Transverse colon (tissue), 4 donors: ENCODE measurements at regions not wholly inside any gene's neighbourhood (a gene's known extent, or its start where the extent isn't known, plus 50 kb on each side); places are given as distances from the start of the nearest gene placed in this dataset.

Experiments
- DNase-seq: peaks from one replicate; pipeline ENCODE4 v3.0.0-alpha.2; 2019
- H3K27ac ChIP-seq, 4 donors: fragments of 200-600 bp; sonication (generic); 2 replicates each; pipeline ENCODE4 v1.5.1; 2016 to 2018; ENCODE audit warnings: inconsistent platforms in 4 of 4
- H3K27me3 ChIP-seq: fragments of 200-600 bp; sonication (generic); 2 replicates; pipeline ENCODE4 v1.5.1; 2017; ENCODE audit warnings: inconsistent platforms
- H3K36me3 ChIP-seq, 4 donors: fragments of 200-600 bp; sonication (generic); 2 replicates each; pipeline ENCODE4 v1.5.1; 2017 to 2019; ENCODE audit warnings: inconsistent platforms in 4 of 4
- H3K4me1 ChIP-seq, 4 donors: fragments of 200-600 bp; sonication (generic); 2 replicates each; pipeline ENCODE4 v1.5.1; 2017 to 2020; ENCODE audit warnings: inconsistent platforms in 4 of 4
- H3K4me3 ChIP-seq, 4 donors: fragments of 200-600 bp; sonication (generic); 1 replicate in 1 of 4; 2 replicates in 3 of 4; pipeline versions ENCODE4 v1.5.1 to v1.6.1; 2017 to 2019; ENCODE audit warnings: inconsistent platforms in 4 of 4
- H3K9me3 ChIP-seq, 2 donors: fragments of 200-600 bp; sonication (generic); 2 replicates each; pipeline ENCODE4 v1.5.1; 2017 to 2019; ENCODE audit warnings: inconsistent platforms in 2 of 2
- EP300 ChIP-seq: sonication (generic); formaldehyde crosslinking; IDR thresholded peaks from one replicate; pipeline ENCODE4 v1.6.1; 2017; ENCODE audit warnings: antibody characterized with exemption, low read depth
- POLR2A ChIP-seq: fragments of 450-650 bp; IDR thresholded peaks from one replicate; pipeline ENCODE4 v1.6.1; 2016; ENCODE audit warnings: antibody characterized with exemption, mild to moderate bottlenecking, moderate library complexity
- POLR2AphosphoS5 ChIP-seq, 3 donors: sonication (generic); formaldehyde crosslinking; IDR thresholded peaks; one replicate each; pipeline ENCODE4 v1.6.1; 2016; ENCODE audit warnings: antibody characterized with exemption in 3 of 3
- WGBS, 2 donors: methylation state at CpG; one replicate each; pipeline ENCODE4 v1.1.5; 2018; ENCODE audit warnings: low coverage in 1 of 2; 5-methylcytosine and 5-hydroxymethylcytosine counted together
- in situ Hi-C, 4 donors: fragments of 200-750 bp; cut with MboI; loops; one replicate each; pipeline versions ENCODE4 v1.15.0 to v1.15.1; 2017; ENCODE audit warnings: low sequenced_read_pairs in 3 of 4, low pct_ligation_motif_present in 1 of 4, low pct_unique_long_range_greater_than_20kb in 1 of 4
- intact Hi-C: fragments of 100-400 bp; cut with DNase I; formaldehyde crosslinking; loops from one replicate; pipeline ENCODE4 v1.15.1; 2023; ENCODE audit warnings: low total_unique reads
- TF ChIP-seq, protein P1 (sequence below), 5 experiments: fragments of 200-600 bp in 3 of 5; fragments of 450-650 bp in 2 of 5; sonication (generic) in 3 of 5; IDR thresholded peaks; 1 replicate in 2 of 5; 2 replicates in 3 of 5; pipeline ENCODE4 v1.5.1; 2016 to 2017; ENCODE audit warnings: antibody characterized with exemption in 5 of 5, inconsistent platforms in 3 of 5, mild to moderate bottlenecking in 2 of 5, moderate library complexity in 1 of 5

DNA sequence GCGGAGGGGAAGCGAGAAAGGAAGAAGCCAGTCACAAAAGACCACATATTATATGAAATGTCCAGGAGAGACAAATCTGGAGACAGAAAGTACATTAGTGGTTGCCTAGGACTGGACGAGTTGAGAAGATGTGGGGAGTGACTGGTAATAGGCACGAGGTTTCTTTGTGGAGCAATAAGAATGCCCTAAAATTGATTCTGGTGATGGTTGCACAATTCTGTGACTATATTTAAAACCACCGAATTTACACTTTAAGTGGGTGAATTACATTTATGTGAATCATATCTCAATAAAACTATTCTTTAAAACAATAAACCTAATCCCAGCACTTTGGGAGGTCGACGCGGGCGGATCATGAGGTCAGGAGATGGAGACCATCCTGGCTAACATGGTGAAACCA is 63.1 kb downstream of the ZNF281 start:
- in situ Hi-C loops (no loop called here), intact Hi-C loops (no loop called here)
- Histone ChIP-seq H3K27me3 (no peaks in the 10 kb centered on the region), H3K4me1 (peaks cover 0 to 5% (median 2%) of the 10 kb centered on the region in 4 donors), H3K36me3 (no peaks in the 10 kb centered on the region), H3K4me3 (no peak overlapping the region), H3K27ac (no peak overlapping the region), H3K9me3 (no peaks in the 10 kb centered on the region)
- TF ChIP-seq, protein P1, sequence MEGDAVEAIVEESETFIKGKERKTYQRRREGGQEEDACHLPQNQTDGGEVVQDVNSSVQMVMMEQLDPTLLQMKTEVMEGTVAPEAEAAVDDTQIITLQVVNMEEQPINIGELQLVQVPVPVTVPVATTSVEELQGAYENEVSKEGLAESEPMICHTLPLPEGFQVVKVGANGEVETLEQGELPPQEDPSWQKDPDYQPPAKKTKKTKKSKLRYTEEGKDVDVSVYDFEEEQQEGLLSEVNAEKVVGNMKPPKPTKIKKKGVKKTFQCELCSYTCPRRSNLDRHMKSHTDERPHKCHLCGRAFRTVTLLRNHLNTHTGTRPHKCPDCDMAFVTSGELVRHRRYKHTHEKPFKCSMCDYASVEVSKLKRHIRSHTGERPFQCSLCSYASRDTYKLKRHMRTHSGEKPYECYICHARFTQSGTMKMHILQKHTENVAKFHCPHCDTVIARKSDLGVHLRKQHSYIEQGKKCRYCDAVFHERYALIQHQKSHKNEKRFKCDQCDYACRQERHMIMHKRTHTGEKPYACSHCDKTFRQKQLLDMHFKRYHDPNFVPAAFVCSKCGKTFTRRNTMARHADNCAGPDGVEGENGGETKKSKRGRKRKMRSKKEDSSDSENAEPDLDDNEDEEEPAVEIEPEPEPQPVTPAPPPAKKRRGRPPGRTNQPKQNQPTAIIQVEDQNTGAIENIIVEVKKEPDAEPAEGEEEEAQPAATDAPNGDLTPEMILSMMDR (IDR thresholded peaks at IDR 0.05) = no peak
- TF ChIP-seq EP300 = no peak
- no peak for TF ChIP-seq POLR2A
- no peak for TF ChIP-seq POLR2AphosphoS5 (IDR thresholded peaks at IDR 0.05)
- 83 to 84% methylated on average over 7 to 9 of the region's 9 CpGs for WGBS, 2 donors
- no peak for DNase-seq

DNA sequence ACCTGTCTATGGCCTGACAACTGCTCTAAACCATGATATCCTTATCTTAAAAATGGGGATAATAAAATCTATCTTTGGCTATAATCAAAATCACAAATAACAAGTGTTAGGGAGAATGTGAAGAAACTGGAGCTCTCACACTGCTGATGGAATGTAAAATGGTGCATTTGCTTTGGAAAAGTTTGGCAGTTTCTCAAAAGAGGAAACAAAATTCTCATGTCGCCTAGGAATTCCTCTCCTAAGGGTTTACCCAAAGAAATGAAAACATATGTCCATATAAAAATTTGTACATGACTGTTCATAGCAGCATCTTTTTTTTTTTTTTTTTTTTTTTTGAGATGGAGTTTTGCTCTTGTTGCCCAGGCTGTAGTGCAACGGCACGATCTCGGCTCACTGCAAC is 64.3 kb downstream of the ZNF281 start:
- 80 to 94% methylated on average over 1 to 4 of the region's 4 CpGs for WGBS, 2 donors
- no peaks in the 10 kb centered on the region for H3K36me3 ChIP-seq
- no peaks in the 10 kb centered on the region for H3K27me3 ChIP-seq
- no peak for DNase-seq
- in situ Hi-C loops = no loop called here
- no peak overlapping the region for H3K27ac ChIP-seq
- H3K4me1 ChIP-seq = no peaks in the 10 kb centered on the region
- TF ChIP-seq POLR2A (no peak), POLR2AphosphoS5 (IDR thresholded peaks at IDR 0.05) (no peak), EP300 (no peak)
- TF ChIP-seq, protein P1 (IDR thresholded peaks at IDR 0.05) = no peak
- no peaks in the 10 kb centered on the region for H3K9me3 ChIP-seq
- no peak overlapping the region for H3K4me3 ChIP-seq
- intact Hi-C loops = no loop called here

DNA sequence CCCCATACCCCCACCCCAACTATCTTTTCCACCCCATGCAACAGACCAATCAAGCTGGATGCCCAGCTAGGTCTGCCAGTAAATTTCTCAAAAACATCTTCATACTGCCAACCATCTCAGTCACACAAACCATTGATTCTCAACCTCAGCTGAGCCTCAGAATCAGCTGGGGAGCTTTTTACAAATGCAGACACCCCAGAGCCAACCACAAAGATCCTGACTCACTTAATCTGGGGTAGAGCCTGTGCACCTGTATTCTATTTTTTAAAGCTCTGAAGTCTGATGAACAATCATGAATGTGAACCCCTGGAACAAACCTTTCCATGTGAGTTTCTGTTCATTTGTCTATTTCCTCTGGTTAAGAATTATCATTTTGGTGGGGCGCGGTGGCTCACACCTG is 66.0 kb downstream of the ZNF281 start:
- Histone ChIP-seq H3K4me3 (no peak overlapping the region), H3K27ac (no peak overlapping the region), H3K4me1 (no peaks in the 10 kb centered on the region), H3K27me3 (no peaks in the 10 kb centered on the region), H3K36me3 (no peaks in the 10 kb centered on the region), H3K9me3 (no peaks in the 10 kb centered on the region)
- intact Hi-C loops = no loop called here
- DNase-seq = no peak
- WGBS, 2 donors = 100% methylated on average over 2 of the region's 2 CpGs; no CpG with 5 or more reads in 1 of the 2 donors
- TF ChIP-seq EP300 (no peak), POLR2A (no peak), POLR2AphosphoS5 (IDR thresholded peaks at IDR 0.05) (no peak)
- TF ChIP-seq, protein P1 (IDR thresholded peaks at IDR 0.05) = no peak
- in situ Hi-C loops = no loop called here

- intact Hi-C loops (no loop called here), in situ Hi-C loops (no loop called here)
- DNase-seq = no peak
- WGBS, 2 donors = 79 to 83% methylated on average over 5 of the region's 5 CpGs
- no peaks in the 10 kb centered on the region for H3K36me3 ChIP-seq
- H3K4me3 ChIP-seq = no peak overlapping the region
- H3K27me3 ChIP-seq = no peaks in the 10 kb centered on the region
- TF ChIP-seq EP300 (no peak), POLR2A (no peak), POLR2AphosphoS5 (IDR thresholded peaks at IDR 0.05) (no peak)
- TF ChIP-seq, protein P1 (IDR thresholded peaks at IDR 0.05) = no peak
- H3K4me1 ChIP-seq = no peaks in the 10 kb centered on the region
- no peak overlapping the region for H3K27ac ChIP-seq
- H3K9me3 ChIP-seq = no peaks in the 10 kb centered on the region
Measured at GRCh38 chr1:200342511-200343311, 67.1 kb downstream of the ZNF281 start.
